ENCODE measurements at regions not wholly inside any gene's neighbourhood (a gene's known extent, or its start where the extent isn't known, plus 50 kb on each side); places are given as distances from the start of the nearest gene placed in this dataset.

GRCh38 chrX:92224406-92224805, 445.2 kb downstream of the PCDH11X start:
- H3K36me3 ChIP-seq (ENCODE audit: control insufficient read depth in 4 of 4, insufficient read depth in 3 of 4, low read depth in 1 of 4, low read length in 3 of 4), result no peaks in the 10 kb centered on the region

More at GRCh38 chrX:92224406-92224805, 445.2 kb downstream of the PCDH11X start:
- Histone ChIP-seq H3K9me3 (ENCODE audit: control insufficient read depth in 4 of 4, low read length in 3 of 4) (no peaks in the 10 kb centered on the region), H3K27me3 (ENCODE audit: control insufficient read depth in 4 of 4, insufficient read depth in 4 of 4, low read length in 3 of 4) (no peaks in the 10 kb centered on the region), H3K27ac (ENCODE audit: low read depth in 1 of 2, low read length in 2 of 2) (no peak overlapping the region), H3K4me1 (ENCODE audit: control insufficient read depth in 4 of 4, insufficient read depth in 4 of 4, low read length in 3 of 4) (no peaks in the 10 kb centered on the region), H3K9ac (ENCODE audit: low read depth in 1 of 2, low read length in 2 of 2) (no peak overlapping the region), H3K4me3 (ENCODE audit: low read depth in 1 of 3, low read length in 3 of 3) (no peak overlapping the region)
- TF ChIP-seq GABPA (IDR thresholded peaks at IDR 0.05 in 1 of 2, conservative IDR thresholded peaks at IDR 0.05 in 1 of 2), result no peak
- no peak for TF ChIP-seq RXRA (IDR thresholded peaks at IDR 0.05)
- no peak for TF ChIP-seq TAF1 (conservative IDR thresholded peaks at IDR 0.05)
- TF ChIP-seq NR2F2 (IDR thresholded peaks at IDR 0.05), result no peak
- no peak for TF ChIP-seq HNF4A (conservative IDR thresholded peaks at IDR 0.05)
- TF ChIP-seq ZBTB33 (IDR thresholded peaks at IDR 0.05), result no peak
- no peak for TF ChIP-seq MAX (IDR thresholded peaks at IDR 0.05)
- no peak for TF ChIP-seq FOXA2 (IDR thresholded peaks at IDR 0.05)
- no peak for TF ChIP-seq YY1 (IDR thresholded peaks at IDR 0.05)
- no peak for TF ChIP-seq EGR1 (IDR thresholded peaks at IDR 0.05; ENCODE audit: low read depth in 2 of 2)
- TF ChIP-seq CTCF (IDR thresholded peaks at IDR 0.05; ENCODE audit: low read depth, low read length, missing input control), result no peak
- no peak for TF ChIP-seq ATF3 (IDR thresholded peaks at IDR 0.05)
- no peak for TF ChIP-seq HNF4G (IDR thresholded peaks at IDR 0.05)
- no peak for TF ChIP-seq RAD21 (IDR thresholded peaks at IDR 0.05)
- no peak for TF ChIP-seq REST (IDR thresholded peaks at IDR 0.05)
- no peak for DNase-seq (ENCODE audit: low spot score)
- 55% methylated on average over 2 of the region's 2 CpGs for WGBS

Measured in liver (tissue), 8 donors.